ENCODE measurements at regions not wholly inside any gene's neighbourhood (a gene's known extent, or its start where the extent isn't known, plus 50 kb on each side); places are given as distances from the start of the nearest gene placed in this dataset.

GRCh38 chr7:26467541-26467940 lies 175.9 kb downstream of the SNX10 start:
- no peak overlapping the region for H3K4me3 ChIP-seq (ENCODE audit: low read length)
- no peak for DNase-seq (ENCODE audit: low read depth)
- TF ChIP-seq CTCF (conservative IDR thresholded peaks at IDR 0.05; ENCODE audit: low read length): no peak

- no peak for TF ChIP-seq CTCF (conservative IDR thresholded peaks at IDR 0.05; ENCODE audit: low read length)
- H3K4me3 ChIP-seq (ENCODE audit: low read length): no peak overlapping the region
- DNase-seq (ENCODE audit: low read depth): no peak
These were observed 177.0 kb downstream of the SNX10 start for GRCh38 chr7:26468625-26469024.

- no peak for TF ChIP-seq CTCF (conservative IDR thresholded peaks at IDR 0.05; ENCODE audit: low read length)
- H3K4me3 ChIP-seq (ENCODE audit: low read length): no peak overlapping the region
- no peak for DNase-seq (ENCODE audit: low read depth)
These were observed 177.5 kb downstream of the SNX10 start for GRCh38 chr7:26469188-26469587.

- no peak for DNase-seq (ENCODE audit: low read depth)
- no peak overlapping the region for H3K4me3 ChIP-seq (ENCODE audit: low read length)
- TF ChIP-seq CTCF (conservative IDR thresholded peaks at IDR 0.05; ENCODE audit: low read length): no peak
These were observed 179.0 kb downstream of the SNX10 start for GRCh38 chr7:26470691-26471090.

GRCh38 chr7:26471306-26472075 lies 179.8 kb downstream of the SNX10 start:
- TF ChIP-seq CTCF (conservative IDR thresholded peaks at IDR 0.05; ENCODE audit: low read length): no peak
- no peak overlapping the region for H3K4me3 ChIP-seq (ENCODE audit: low read length)
- DNase-seq (ENCODE audit: low read depth): no peak

- H3K4me3 ChIP-seq (ENCODE audit: low read length): no peak overlapping the region
- no peak for DNase-seq (ENCODE audit: low read depth)
- no peak for TF ChIP-seq CTCF (conservative IDR thresholded peaks at IDR 0.05; ENCODE audit: low read length)
These were observed 181.3 kb downstream of the SNX10 start for GRCh38 chr7:26472971-26473370.

- no peak overlapping the region for H3K4me3 ChIP-seq (ENCODE audit: low read length)
- TF ChIP-seq CTCF (conservative IDR thresholded peaks at IDR 0.05; ENCODE audit: low read length): no peak
- DNase-seq (ENCODE audit: low read depth): no peak
These were observed 184.6 kb downstream of the SNX10 start for GRCh38 chr7:26476271-26476670.

Measured in AG10803 (cell line).